IMR-90 (cell line): ENCODE measurements at regions not wholly inside any gene's neighbourhood (a gene's known extent, or its start where the extent isn't known, plus 50 kb on each side); places are given as distances from the start of the nearest gene placed in this dataset.

Experiments used
- ATAC-seq: fragments of 200-7000 bp; cut with Tn5 transposase; 2 replicates; pipeline ENCODE4 v1.9.1; 2020; ENCODE audit warnings: low read depth, mild to moderate bottlenecking, moderate library complexity
- BruUV-seq: library from RNA; stranded (reverse); fragments of 400-500 nt; replicated peaks from 2 replicates; lab custom pipeline; 2021; lab: Mats Ljungman, UMichigan
- CTCF ChIA-PET: fragments of 300-600 bp; formaldehyde crosslinking; extraction: SDS; loops from one replicate; lab custom pipeline; 2021; ENCODE audit warnings: antibody characterized with exemption; lab: Yijun Ruan, JAX
- POLR2A ChIA-PET: fragments of 300-600 bp; sonication (Branson Sonifier 250); formaldehyde crosslinking; loops from one replicate; lab custom pipeline; 2022; ENCODE audit warnings: antibody characterized with exemption; ENCODE audit not compliant: unreplicated experiment; lab: Charles Lee
- DNase-seq: peaks from one replicate; pipeline ENCODE4 v3.0.0; 2013
- H2AFZ ChIP-seq: replicated peaks from 2 replicates; pipeline ENCODE3; 2013; ENCODE audit warnings: low read length, mild to moderate bottlenecking; ENCODE audit not compliant: poor library complexity
- H2AK5ac ChIP-seq: 2 replicates; pipeline ENCODE4 v1.6.1; 2013; ENCODE audit warnings: low read depth, low read length, inconsistent platforms
- H2AK9ac ChIP-seq: replicated peaks from 2 replicates; pipeline ENCODE3; 2013; ENCODE audit warnings: mild to moderate bottlenecking, low read depth, low read length, moderate library complexity; ENCODE audit not compliant: poor library complexity
- H2BK120ac ChIP-seq: 2 replicates; pipeline ENCODE4 v1.6.1; 2013; ENCODE audit warnings: low read depth, low read length, inconsistent platforms
- H2BK15ac ChIP-seq: 3 replicates; pipeline ENCODE4 v1.6.1; 2013; ENCODE audit warnings: low read depth, low read length, inconsistent platforms
- H2BK20ac ChIP-seq: 2 replicates; pipeline ENCODE4 v1.6.1; 2013; ENCODE audit warnings: low read depth, mild to moderate bottlenecking, inconsistent platforms, low read length, moderate library complexity
- H2BK5ac ChIP-seq: 2 replicates; pipeline ENCODE4 v1.6.1; 2013; ENCODE audit warnings: mild to moderate bottlenecking, low read depth, low read length, inconsistent platforms; ENCODE audit not compliant: poor library complexity, severe bottlenecking
- H3K14ac ChIP-seq: replicated peaks from 2 replicates; pipeline ENCODE4 v1.6.1; 2013; ENCODE audit warnings: low read depth, low read length, inconsistent platforms
- H3K18ac ChIP-seq: 2 replicates; pipeline ENCODE4 v1.6.1; 2013; ENCODE audit warnings: low read depth, low read length, control low read depth
- H3K23ac ChIP-seq: 2 replicates; pipeline ENCODE4 v1.6.1; 2013; ENCODE audit warnings: low read depth, low read length, inconsistent platforms
- H3K27ac ChIP-seq: 2 replicates; pipeline ENCODE4 v1.5.1; 2013; ENCODE audit warnings: mild to moderate bottlenecking, control low read depth, low read length; ENCODE audit not compliant: insufficient read depth
- H3K27me3 ChIP-seq: 2 replicates; pipeline ENCODE4 v1.6.1; 2013; ENCODE audit warnings: low read length; ENCODE audit not compliant: control insufficient read depth, insufficient read depth
- H3K36me3 ChIP-seq: 2 replicates; pipeline ENCODE4 v1.6.1; 2013; ENCODE audit warnings: low read length, mixed read lengths; ENCODE audit not compliant: control insufficient read depth, insufficient read depth
- H3K4ac ChIP-seq: 2 replicates; pipeline ENCODE4 v1.6.1; 2013; ENCODE audit warnings: low read depth, low read length, inconsistent platforms
- H3K4me1 ChIP-seq: 2 replicates; pipeline ENCODE4 v1.6.1; 2013; ENCODE audit warnings: low read length, mixed read lengths; ENCODE audit not compliant: control insufficient read depth, insufficient read depth
- H3K4me2 ChIP-seq: 2 replicates; pipeline ENCODE4 v1.6.1; 2013; ENCODE audit warnings: low read depth, mild to moderate bottlenecking, control low read depth, low read length, moderate library complexity
- H3K4me3 ChIP-seq: 2 replicates; pipeline ENCODE4 v1.5.1; 2013; ENCODE audit warnings: low read depth, mild to moderate bottlenecking, control low read depth, low read length, moderate library complexity; ENCODE audit not compliant: insufficient read depth
- H3K56ac ChIP-seq: 2 replicates; pipeline ENCODE4 v1.6.1; 2013; ENCODE audit warnings: low read length, inconsistent platforms; ENCODE audit not compliant: insufficient read depth; ENCODE audit errors: extremely low read depth
- H3K79me1 ChIP-seq, 2 experiments: 2 replicates each; pipeline ENCODE4 v1.6.1; 2013; ENCODE audit warnings: low read length in 2 of 2, inconsistent platforms in 1 of 2, low read depth in 1 of 2
- H3K9ac ChIP-seq: 2 replicates; pipeline ENCODE4 v1.6.1; 2013; ENCODE audit warnings: low read depth, low read length, control low read depth
- H3K9me1 ChIP-seq: 2 replicates; pipeline ENCODE4 v1.6.1; 2013; ENCODE audit warnings: low read length, inconsistent platforms; ENCODE audit not compliant: insufficient read depth
- H3K9me3 ChIP-seq: 2 replicates; pipeline ENCODE4 v1.6.1; 2013; ENCODE audit warnings: low read length; ENCODE audit not compliant: control insufficient read depth, insufficient read depth
- H4K20me1 ChIP-seq: 2 replicates; pipeline ENCODE4 v1.6.1; 2013; ENCODE audit warnings: low read length, inconsistent platforms; ENCODE audit not compliant: insufficient read depth
- H4K5ac ChIP-seq: 2 replicates; pipeline ENCODE4 v1.6.1; 2013; ENCODE audit warnings: mild to moderate bottlenecking, low read depth, low read length, control low read depth
- H4K8ac ChIP-seq, 2 experiments: 2 replicates each; pipeline ENCODE4 v1.6.1; 2013; ENCODE audit warnings: low read depth in 2 of 2, low read length in 2 of 2, control low read depth in 1 of 2, inconsistent platforms in 1 of 2
- H4K91ac ChIP-seq: 2 replicates; pipeline ENCODE4 v1.6.1; 2013; ENCODE audit warnings: low read depth, low read length, inconsistent platforms; ENCODE audit not compliant: insufficient read depth
- BHLHE40 ChIP-seq: fragments of 150-350 bp; IDR thresholded peaks from 2 replicates; pipeline ENCODE4 v1.6.1; 2016; ENCODE audit warnings: mild to moderate bottlenecking, low read depth, low read length
- NFE2L2 ChIP-seq: fragments of 150-350 bp; IDR thresholded peaks from 2 replicates; pipeline ENCODE4 v1.6.1; 2016; ENCODE audit warnings: low read depth, mild to moderate bottlenecking, low read length
- RFX5 ChIP-seq: IDR thresholded peaks from 2 replicates; pipeline ENCODE4 v1.8.0; 2012; ENCODE audit warnings: low read depth, mild to moderate bottlenecking, low read length, moderate library complexity
- WGBS, 2 experiments: methylation state at CpG; one replicate each; pipeline versions ENCODE4 v1.1.5 to v1.1.7; 2013; ENCODE audit warnings: missing lambda C conversion rate in 2 of 2; ENCODE audit not compliant: insufficient read length in 1 of 2; ENCODE audit errors: extremely low coverage in 2 of 2; 5-methylcytosine and 5-hydroxymethylcytosine counted together
- dilution Hi-C: fragments of 300-500 bp; cut with HindIII; formaldehyde crosslinking; loops from one replicate; pipeline ENCODE4 v1.14.3; 2018; ENCODE audit warnings: low sequenced_read_pairs; ENCODE audit not compliant: unreplicated experiment
- in situ Hi-C: fragments of 300-500 bp; cut with MboI; formaldehyde crosslinking; loops from 3 replicates; pipeline ENCODE4 v1.14.3; 2019; ENCODE audit warnings: low sequenced_read_pairs, inconsistent platforms, mixed read lengths
- intact Hi-C: fragments of 100-400 bp; cut with micrococcal nuclease; formaldehyde crosslinking; loops from 2 replicates; pipeline ENCODE4 v1.10.0; 2022

DNA sequence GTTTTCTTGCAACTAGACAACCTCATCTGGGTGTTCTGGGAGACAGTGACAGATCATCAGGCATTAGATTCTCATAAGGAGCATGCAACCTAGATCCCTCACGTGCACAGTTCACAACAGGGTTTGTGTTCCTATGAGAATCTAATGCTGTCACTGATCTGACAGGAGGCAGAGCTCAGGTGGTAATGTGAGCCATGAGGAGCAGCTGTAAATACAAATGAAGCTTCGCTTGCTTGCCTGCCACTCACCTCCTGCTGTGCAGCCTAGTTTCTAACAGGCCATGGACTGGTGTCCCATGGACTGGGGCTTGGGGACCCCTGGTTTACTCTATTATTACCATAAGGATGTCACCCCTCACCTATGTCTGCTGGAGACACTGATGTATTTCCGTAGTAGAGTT is 166.8 kb downstream of the PSAT1 start:
- Histone ChIP-seq H2AK9ac (no peak overlapping the region), H3K56ac (no peak overlapping the region), H4K91ac (no peak overlapping the region), H3K79me1 (no peaks in the 10 kb centered on the region), H3K23ac (no peak overlapping the region), H2BK120ac (no peak overlapping the region), H3K9ac (no peak overlapping the region), H3K4me2 (no peak overlapping the region), H3K27ac (no peak overlapping the region), H3K36me3 (no peaks in the 10 kb centered on the region), H3K18ac (no peak overlapping the region), H2BK20ac (no peak overlapping the region), H2BK15ac (no peak overlapping the region), H2BK5ac (no peak overlapping the region), H3K14ac (no peak overlapping the region), H2AFZ (no peak overlapping the region), H3K4me1 (no peaks in the 10 kb centered on the region), H4K20me1 (no peaks in the 10 kb centered on the region), H3K9me3 (no peaks in the 10 kb centered on the region), H3K4ac (no peak overlapping the region), H4K8ac (no peak overlapping the region), H3K4me3 (no peak overlapping the region), H3K9me1 (no peaks in the 10 kb centered on the region), H2AK5ac (no peak overlapping the region), H3K27me3 (peaks cover 2% of the 10 kb centered on the region; the same call in 1 of the 2 replicates), H4K5ac (no peak overlapping the region)
- dilution Hi-C loops, result no loop called here
- no peak for ATAC-seq
- in situ Hi-C loops, result no loop called here
- TF ChIP-seq NFE2L2 (no peak), RFX5 (no peak), BHLHE40 (no peak)
- intact Hi-C loops, result no loop called here
- CTCF ChIA-PET, result no interaction called here
- POLR2A ChIA-PET, result no interaction called here
- no CpG with 5 or more reads among the region's 3 CpGs for WGBS, 2 experiments
- BruUV-seq, result no TSS peak
- no peak for DNase-seq
